ENCODE measurements at regions not wholly inside any gene's neighbourhood (a gene's known extent, or its start where the extent isn't known, plus 50 kb on each side); places are given as distances from the start of the nearest gene placed in this dataset.

- Histone ChIP-seq H3K9me3 (no peaks in the 10 kb centered on the region), H3K4me1 (no peaks in the 10 kb centered on the region), H3K27ac (no peak overlapping the region), H3K27me3 (no peaks in the 10 kb centered on the region), H3K36me3 (no peaks in the 10 kb centered on the region), H3K4me3 (no peak overlapping the region)
- DNase-seq (no peak), ATAC-seq (no peak)
- intact Hi-C loops (cut with DNase I) = no loop called here
- TF ChIP-seq, protein P1, sequence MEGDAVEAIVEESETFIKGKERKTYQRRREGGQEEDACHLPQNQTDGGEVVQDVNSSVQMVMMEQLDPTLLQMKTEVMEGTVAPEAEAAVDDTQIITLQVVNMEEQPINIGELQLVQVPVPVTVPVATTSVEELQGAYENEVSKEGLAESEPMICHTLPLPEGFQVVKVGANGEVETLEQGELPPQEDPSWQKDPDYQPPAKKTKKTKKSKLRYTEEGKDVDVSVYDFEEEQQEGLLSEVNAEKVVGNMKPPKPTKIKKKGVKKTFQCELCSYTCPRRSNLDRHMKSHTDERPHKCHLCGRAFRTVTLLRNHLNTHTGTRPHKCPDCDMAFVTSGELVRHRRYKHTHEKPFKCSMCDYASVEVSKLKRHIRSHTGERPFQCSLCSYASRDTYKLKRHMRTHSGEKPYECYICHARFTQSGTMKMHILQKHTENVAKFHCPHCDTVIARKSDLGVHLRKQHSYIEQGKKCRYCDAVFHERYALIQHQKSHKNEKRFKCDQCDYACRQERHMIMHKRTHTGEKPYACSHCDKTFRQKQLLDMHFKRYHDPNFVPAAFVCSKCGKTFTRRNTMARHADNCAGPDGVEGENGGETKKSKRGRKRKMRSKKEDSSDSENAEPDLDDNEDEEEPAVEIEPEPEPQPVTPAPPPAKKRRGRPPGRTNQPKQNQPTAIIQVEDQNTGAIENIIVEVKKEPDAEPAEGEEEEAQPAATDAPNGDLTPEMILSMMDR (IDR thresholded peaks at IDR 0.05) = no peak
Measured at GRCh38 chr13:78410847-78411246, 192.5 kb downstream of the POU4F1 start.

- no peak overlapping the region for H3K4me3 ChIP-seq
- no peaks in the 10 kb centered on the region for H3K27me3 ChIP-seq
- H3K27ac ChIP-seq = no peak overlapping the region
- no peaks in the 10 kb centered on the region for H3K9me3 ChIP-seq
- intact Hi-C loops (cut with DNase I) = no loop called here
- DNase-seq (no peak), ATAC-seq (no peak)
- H3K36me3 ChIP-seq = no peaks in the 10 kb centered on the region
- TF ChIP-seq, protein P1 (IDR thresholded peaks at IDR 0.05) = no peak
- no peaks in the 10 kb centered on the region for H3K4me1 ChIP-seq
Measured at GRCh38 chr13:78410164-78410563, 193.2 kb downstream of the POU4F1 start.

DNA sequence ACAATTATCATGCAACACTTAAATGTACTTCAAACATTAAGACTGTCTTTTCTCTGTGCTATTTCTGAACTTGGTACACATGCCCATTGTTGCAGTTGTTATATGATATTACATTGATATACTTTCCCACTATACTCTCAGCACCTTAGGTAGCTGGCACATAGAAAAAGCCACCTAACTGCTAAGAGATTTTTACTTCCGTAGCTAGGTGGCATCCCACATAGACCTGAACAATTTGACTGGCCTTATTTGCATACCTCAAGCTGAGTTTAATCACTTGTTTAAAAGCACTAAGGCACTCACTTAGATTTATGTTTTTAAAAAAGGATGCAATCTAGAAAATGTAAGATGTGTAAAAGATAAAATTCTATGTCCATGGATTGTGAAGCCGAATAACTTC lies 194.2 kb downstream of the POU4F1 start:
- Histone ChIP-seq H3K4me3 (no peak overlapping the region), H3K36me3 (no peaks in the 10 kb centered on the region), H3K27ac (no peak overlapping the region), H3K27me3 (no peaks in the 10 kb centered on the region), H3K9me3 (no peaks in the 10 kb centered on the region), H3K4me1 (no peaks in the 10 kb centered on the region)
- TF ChIP-seq, protein P1 (IDR thresholded peaks at IDR 0.05) = no peak
- DNase-seq (no peak), ATAC-seq (no peak)
- intact Hi-C loops (cut with DNase I) = no loop called here

- no peak for ATAC-seq
- Histone ChIP-seq H3K27ac (no peak overlapping the region), H3K4me1 (no peaks in the 10 kb centered on the region), H3K9me3 (no peaks in the 10 kb centered on the region), H3K4me3 (no peak overlapping the region), H3K36me3 (no peaks in the 10 kb centered on the region), H3K27me3 (no peaks in the 10 kb centered on the region)
- no peak for DNase-seq
- intact Hi-C loops (cut with DNase I) = no loop called here
- TF ChIP-seq, protein P1 (IDR thresholded peaks at IDR 0.05) = no peak
Measured at GRCh38 chr13:78404846-78405360, 198.4 kb downstream of the POU4F1 start.

DNA sequence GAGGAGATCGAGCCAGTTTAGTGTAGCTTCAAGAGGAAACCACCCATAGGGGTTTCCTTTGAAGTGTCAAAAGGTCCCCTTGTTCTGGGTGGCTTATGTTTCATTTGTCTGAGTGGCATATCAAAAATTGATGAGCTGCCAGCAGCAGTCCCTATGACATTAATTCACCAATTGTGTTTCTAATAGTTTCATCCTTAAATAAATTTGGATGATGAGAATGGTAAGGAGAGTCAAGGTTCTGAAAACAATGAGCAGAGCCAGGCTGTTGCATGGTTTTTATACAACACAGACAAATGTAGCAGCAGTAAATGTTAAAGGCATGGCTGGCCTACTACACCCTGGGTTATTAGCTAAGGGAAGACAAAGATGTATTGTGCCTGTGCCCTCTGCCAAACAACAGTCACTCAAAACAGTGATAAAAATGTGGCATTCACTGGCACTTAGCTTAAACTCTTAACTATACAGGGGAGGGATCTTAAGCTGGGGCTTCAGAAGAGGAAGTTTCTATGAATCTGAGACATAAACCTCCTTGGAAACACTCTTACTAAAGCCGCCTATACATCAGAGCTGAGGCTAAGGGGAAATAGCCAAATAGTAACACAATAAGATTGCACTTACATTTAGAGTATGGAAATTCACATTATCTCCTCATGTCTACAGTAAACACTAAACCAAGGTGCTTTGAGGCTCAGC lies 200.5 kb downstream of the POU4F1 start:
- TF ChIP-seq, protein P1 (IDR thresholded peaks at IDR 0.05) = no peak
- Histone ChIP-seq H3K27ac (no peak overlapping the region), H3K9me3 (no peaks in the 10 kb centered on the region)

More for the DNA sequence above, 200.5 kb downstream of the POU4F1 start:
- no peak for ATAC-seq
- Histone ChIP-seq H3K4me1 (no peaks in the 10 kb centered on the region), H3K36me3 (no peaks in the 10 kb centered on the region), H3K4me3 (no peak overlapping the region), H3K27me3 (no peaks in the 10 kb centered on the region)
- intact Hi-C loops (cut with DNase I) = no loop called here
- DNase-seq = no peak
